ENCODE measurements at regions not wholly inside any gene's neighbourhood (a gene's known extent, or its start where the extent isn't known, plus 50 kb on each side); places are given as distances from the start of the nearest gene placed in this dataset.
"Not testable (repeated sequence)": the region's sequence is repeated elsewhere in the genome, so short reads cannot be mapped to it uniquely, and the experiment has no call there.

GRCh38 chr12:24356240-24356804 lies 406.9 kb upstream of the SOX5 start:
- H3K4me3 Mint-ChIP-seq: no peak overlapping the region
- no peaks in the 10 kb centered on the region for H3K27me3 Mint-ChIP-seq
- H3K9me3 Mint-ChIP-seq: no peaks in the 10 kb centered on the region
- H3K36me3 Mint-ChIP-seq (ENCODE audit: low read depth): no peaks in the 10 kb centered on the region
- no peak overlapping the region for H3K27ac Mint-ChIP-seq
- no peak for TF ChIP-seq CTCF (IDR thresholded peaks at IDR 0.05)
- intact Hi-C loops (cut with micrococcal nuclease): no loop called here
- ATAC-seq (no peak), DNase-seq (no peak)
- no peaks in the 10 kb centered on the region for H3K4me1 Mint-ChIP-seq (ENCODE audit: low read depth)
- ChIA-PET CTCF (no interaction called here), POLR2A (no interaction called here)

- intact Hi-C loops (cut with micrococcal nuclease): no loop called here
- H3K4me3 Mint-ChIP-seq: no peak overlapping the region
- H3K27me3 Mint-ChIP-seq: no peaks in the 10 kb centered on the region
- no peak for ATAC-seq
- POLR2A ChIA-PET: no interaction called here
- CTCF ChIA-PET: no interaction called here
- H3K27ac Mint-ChIP-seq: no peak overlapping the region
- TF ChIP-seq CTCF (IDR thresholded peaks at IDR 0.05): no peak
- H3K36me3 Mint-ChIP-seq (ENCODE audit: low read depth): no peaks in the 10 kb centered on the region
- no peaks in the 10 kb centered on the region for H3K4me1 Mint-ChIP-seq (ENCODE audit: low read depth)
- no peak for DNase-seq
- peaks cover 5% of the 10 kb centered on the region for H3K9me3 Mint-ChIP-seq
Measured at GRCh38 chr12:24352363-24352762, 402.9 kb upstream of the SOX5 start.

- peaks cover 5% of the 10 kb centered on the region for H3K9me3 Mint-ChIP-seq
- TF ChIP-seq CTCF (IDR thresholded peaks at IDR 0.05): no peak
- H3K4me3 Mint-ChIP-seq: no peak overlapping the region
- H3K27ac Mint-ChIP-seq: no peak overlapping the region
- DNase-seq (no peak), ATAC-seq (no peak)
- H3K4me1 Mint-ChIP-seq (ENCODE audit: low read depth): no peaks in the 10 kb centered on the region
- ChIA-PET POLR2A (no interaction called here), CTCF (no interaction called here)
- no peaks in the 10 kb centered on the region for H3K36me3 Mint-ChIP-seq (ENCODE audit: low read depth)
- intact Hi-C loops (cut with micrococcal nuclease): no loop called here
- no peaks in the 10 kb centered on the region for H3K27me3 Mint-ChIP-seq
Measured at GRCh38 chr12:24349051-24349799, 399.8 kb upstream of the SOX5 start.

- ATAC-seq; DNase-seq; H3K36me3 Mint-ChIP-seq (ENCODE audit: low read depth); CTCF ChIA-PET; POLR2A ChIA-PET; H3K27me3 Mint-ChIP-seq; H3K9me3 Mint-ChIP-seq; H3K4me3 Mint-ChIP-seq; H3K27ac Mint-ChIP-seq; H3K4me1 Mint-ChIP-seq (ENCODE audit: low read depth); intact Hi-C loops (cut with micrococcal nuclease): not testable (repeated sequence)
Measured at GRCh38 chr12:24348180-24348579, 398.7 kb upstream of the SOX5 start.

- Mint-ChIP-seq H3K9me3 (no peaks in the 10 kb centered on the region), H3K27me3 (no peaks in the 10 kb centered on the region), H3K36me3 (ENCODE audit: low read depth) (no peaks in the 10 kb centered on the region), H3K27ac (no peak overlapping the region), H3K4me1 (ENCODE audit: low read depth) (no peaks in the 10 kb centered on the region), H3K4me3 (no peak overlapping the region)
- CTCF ChIA-PET: no interaction called here
- POLR2A ChIA-PET: no interaction called here
- ATAC-seq: no peak
- intact Hi-C loops (cut with micrococcal nuclease): no loop called here
- TF ChIP-seq CTCF (IDR thresholded peaks at IDR 0.05): no peak
- no peak for DNase-seq
Measured at GRCh38 chr12:24328261-24328660, 378.8 kb upstream of the SOX5 start.
